Glomerular visceral epithelial cell (primary cell): ENCODE measurements at regions not wholly inside any gene's neighbourhood (a gene's known extent, or its start where the extent isn't known, plus 50 kb on each side); places are given as distances from the start of the nearest gene placed in this dataset.
"Not testable (repeated sequence)": the region's sequence is repeated elsewhere in the genome, so short reads cannot be mapped to it uniquely, and the experiment has no call there.

ENCODE experiments used
- DNase-seq: peaks from one replicate; pipeline ENCODE4 v3.0.0-alpha.2; 2016; ENCODE audit errors: extremely low spot score

DNA sequence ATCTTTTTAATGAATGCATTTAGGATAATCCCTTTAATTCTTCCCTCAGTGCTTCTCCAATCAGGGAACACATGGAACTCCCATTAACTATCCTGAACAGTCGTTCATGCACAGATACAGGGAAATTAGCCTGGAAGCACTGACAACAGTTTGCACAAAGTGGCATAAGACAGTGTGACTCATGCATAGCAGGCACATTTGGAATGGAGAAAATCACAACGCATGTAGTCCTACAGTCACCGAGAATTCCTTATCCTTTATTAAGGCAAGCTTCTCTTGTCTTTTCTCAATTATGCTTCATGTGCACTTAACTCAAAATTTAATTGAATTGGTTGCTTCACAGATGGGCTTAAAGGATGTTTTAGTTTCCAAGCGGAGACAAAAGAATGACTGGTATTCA is 155.0 kb upstream of the CRBN start:
- DNase-seq, result no peak

DNA sequence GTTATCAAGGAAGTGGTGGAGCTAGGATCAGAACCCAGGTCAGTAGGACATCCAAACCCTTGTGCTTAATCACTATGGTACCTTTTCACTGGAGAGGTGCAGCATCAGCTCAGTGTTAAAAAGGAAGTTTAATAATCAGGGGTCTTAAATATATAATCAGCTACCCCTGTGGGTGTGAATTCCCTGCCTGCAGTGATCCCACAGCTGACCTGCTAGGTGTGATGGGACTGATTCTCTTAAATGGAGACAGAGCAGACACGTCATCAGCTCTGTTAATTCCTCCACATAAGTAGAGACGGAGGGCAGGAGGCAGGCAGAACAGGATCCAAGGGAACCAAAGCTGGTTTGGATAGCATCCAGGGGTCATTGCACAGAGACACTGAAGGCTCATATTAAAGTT is 154.1 kb upstream of the CRBN start:
- no peak for DNase-seq

GRCh38 chr3:3316521-3316920 is 137.0 kb upstream of the CRBN start:
- no peak for DNase-seq

- DNase-seq, result no peak
Observed at GRCh38 chr3:3315846-3316245, 136.4 kb upstream of the CRBN start.

DNA sequence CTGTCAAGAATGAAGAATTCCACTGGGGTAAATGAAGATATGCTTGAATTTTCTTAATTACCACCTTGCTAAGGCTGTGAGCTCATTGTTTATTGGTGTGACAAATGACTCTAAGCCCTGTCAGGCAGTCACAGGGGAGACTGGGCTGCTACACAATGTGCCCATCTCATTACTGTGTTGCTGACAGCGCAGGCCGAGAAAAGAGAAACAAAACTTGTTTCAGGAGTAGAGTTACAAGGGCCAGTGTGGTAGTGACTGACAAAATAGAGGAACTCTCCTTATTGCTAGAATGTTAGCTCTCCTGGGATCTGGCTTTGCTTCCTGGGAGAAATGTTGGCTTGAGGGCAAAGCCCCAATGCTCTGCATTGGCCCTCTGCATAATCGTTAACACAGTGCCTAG is 130.4 kb upstream of the CRBN start:
- no peak for DNase-seq

DNA sequence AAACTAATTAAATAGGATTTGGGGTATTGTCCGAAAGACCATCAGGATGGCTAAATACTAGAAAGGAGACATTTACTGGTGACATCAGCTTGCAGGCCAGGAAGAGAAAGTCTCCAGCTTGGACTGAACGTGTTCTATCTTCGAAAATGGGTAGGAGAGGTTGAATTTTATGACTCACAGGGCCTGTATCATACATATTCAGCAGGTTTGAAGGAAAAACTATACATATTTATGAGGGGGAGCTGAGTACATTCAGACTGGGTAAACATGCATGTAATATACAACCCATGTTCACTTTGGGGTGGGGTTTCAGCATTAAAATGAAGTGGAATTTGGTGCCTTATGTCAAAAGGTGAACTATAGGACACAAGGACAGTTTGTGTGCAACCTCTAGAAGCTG is 129.3 kb upstream of the CRBN start:
- no peak for DNase-seq

GRCh38 chr3:3307491-3307890 is 128.0 kb upstream of the CRBN start:
- no peak for DNase-seq

- no peak for DNase-seq
Observed at GRCh38 chr3:3305841-3306240, 126.3 kb upstream of the CRBN start.

GRCh38 chr3:3305084-3305483 is 125.6 kb upstream of the CRBN start:
- no peak for DNase-seq

DNA sequence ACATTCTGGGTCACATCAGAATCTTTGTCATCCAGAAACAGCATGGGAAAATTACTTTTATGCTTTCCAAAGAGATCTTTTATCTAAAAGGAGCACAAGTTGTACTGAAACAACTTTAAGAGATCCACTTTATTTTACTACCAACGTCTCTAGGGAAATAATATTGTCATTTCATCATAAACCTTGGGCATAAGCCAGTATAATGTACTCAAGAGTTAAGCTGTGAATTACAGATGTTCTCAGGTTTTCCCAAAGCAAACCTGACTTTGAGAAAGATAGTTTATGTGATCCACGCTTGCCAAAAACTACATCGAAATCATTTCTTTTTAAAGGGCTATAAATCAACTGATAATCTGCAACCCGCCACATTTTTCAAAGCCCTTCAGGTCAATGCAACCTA is 124.1 kb upstream of the CRBN start:
- DNase-seq, result no peak

GRCh38 chr3:3302964-3303363 is 123.5 kb upstream of the CRBN start:
- DNase-seq, result no peak

DNA sequence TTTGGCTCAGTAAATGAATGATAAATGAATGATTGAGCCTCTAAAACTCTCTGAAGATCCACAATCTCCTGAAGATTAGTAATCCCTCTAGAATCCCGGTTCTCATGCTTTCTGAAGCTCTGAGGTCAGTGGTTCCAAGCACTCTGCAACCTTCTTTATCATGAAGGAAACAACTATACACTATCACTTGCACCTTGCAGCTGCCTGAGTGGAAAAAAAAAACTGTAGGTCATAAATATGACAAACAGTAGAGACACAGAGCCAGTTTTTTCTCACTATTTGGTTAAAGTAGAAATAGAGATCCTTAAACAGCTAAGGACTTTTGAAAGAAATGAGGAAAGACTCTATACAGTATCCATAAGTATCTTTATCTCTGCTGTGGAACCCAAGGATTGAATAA is 122.0 kb upstream of the CRBN start:
- no peak for DNase-seq

DNA sequence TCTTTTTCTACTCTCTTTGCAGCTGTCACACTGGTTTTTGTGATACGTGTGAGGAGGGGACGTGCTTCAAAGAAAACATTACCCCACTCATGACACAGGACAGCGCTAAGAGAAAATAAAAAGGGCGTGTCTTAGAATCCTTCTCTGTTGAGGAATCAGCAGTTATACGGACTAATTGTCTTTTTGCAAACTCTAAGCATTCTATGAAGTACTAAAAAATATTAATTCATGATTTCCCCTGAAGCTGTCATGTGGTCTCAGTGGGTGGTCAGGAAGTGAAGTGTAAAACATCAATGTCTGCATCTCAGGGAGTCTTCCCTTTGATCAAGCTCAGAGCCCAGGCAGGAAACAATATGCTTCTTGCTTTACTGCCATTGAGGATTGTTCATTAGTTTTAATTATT is 117.5 kb upstream of the CRBN start:
- DNase-seq, result no peak

- DNase-seq, result no peak
Observed at GRCh38 chr3:3295586-3295985, 116.1 kb upstream of the CRBN start.

GRCh38 chr3:3291756-3292283 is 112.3 kb upstream of the CRBN start:
- not testable (repeated sequence) for DNase-seq

- DNase-seq, result no peak
Observed at GRCh38 chr3:3288255-3288654, 108.8 kb upstream of the CRBN start.

GRCh38 chr3:3286014-3286413 is 106.5 kb upstream of the CRBN start:
- no peak for DNase-seq

DNA sequence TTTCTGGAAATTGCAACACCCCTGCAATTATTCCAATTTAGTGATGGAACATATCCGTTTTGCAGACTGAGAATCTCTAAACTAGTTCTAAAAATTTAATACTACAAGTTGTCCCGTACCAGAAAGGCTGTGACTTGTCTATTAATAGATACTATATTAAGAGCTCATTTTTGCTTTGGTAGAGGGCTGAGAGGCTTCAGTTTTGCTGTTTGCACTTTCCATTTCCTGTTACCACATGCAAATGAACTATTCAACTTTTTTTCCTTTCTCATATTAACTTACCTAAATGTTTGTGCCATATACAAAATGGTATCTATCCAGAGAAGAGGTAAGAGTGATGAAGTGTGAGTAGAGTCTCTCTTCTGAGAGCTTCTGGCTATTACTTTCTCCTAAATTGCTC is 101.5 kb upstream of the CRBN start:
- DNase-seq, result no peak

GRCh38 chr3:3280396-3280795 is 100.9 kb upstream of the CRBN start:
- DNase-seq, result no peak

DNA sequence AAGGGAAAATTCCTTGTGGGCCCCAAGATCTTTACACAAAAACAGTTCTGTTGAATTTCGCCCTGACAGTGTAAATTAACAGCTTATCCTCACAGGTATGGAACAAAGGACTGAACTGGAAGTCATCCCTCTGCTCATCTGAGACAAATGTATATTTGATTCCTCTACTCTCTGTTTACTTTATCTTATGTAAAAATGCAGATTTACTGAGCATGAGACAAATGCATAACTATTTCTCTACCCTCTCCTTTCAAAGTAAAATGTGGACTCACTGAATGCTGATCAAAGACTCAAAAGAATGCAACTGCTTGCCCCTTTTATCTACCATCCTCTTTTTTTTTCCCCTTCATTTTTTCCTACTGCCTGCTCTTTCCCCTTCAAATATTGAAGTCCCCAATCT is 98.6 kb upstream of the CRBN start:
- DNase-seq, result no peak

- DNase-seq, result no peak
Observed at GRCh38 chr3:3276630-3277029, 97.1 kb upstream of the CRBN start.

- DNase-seq, result no peak
Observed at GRCh38 chr3:3264796-3265195, 85.3 kb upstream of the CRBN start.

DNA sequence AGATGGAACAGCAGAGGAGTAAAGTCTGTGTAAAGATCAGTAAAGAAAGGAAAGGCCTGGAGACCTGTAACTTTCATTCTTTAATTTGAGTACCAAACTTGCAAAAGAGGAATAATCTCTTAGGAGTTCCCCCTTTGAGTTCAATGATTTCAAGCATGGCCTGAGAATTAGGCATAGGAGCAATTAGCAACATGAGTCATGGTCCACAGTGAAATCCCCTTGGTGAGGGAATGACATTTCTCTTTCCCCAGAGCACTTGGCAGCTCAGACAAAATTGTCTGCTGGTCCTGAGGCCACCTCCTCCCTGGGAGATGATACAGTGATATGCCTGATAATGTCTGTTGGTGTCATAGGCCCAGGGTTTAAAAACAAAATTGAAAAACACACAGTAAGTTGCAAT is 81.4 kb upstream of the CRBN start:
- DNase-seq, result no peak

- no peak for DNase-seq
Observed at GRCh38 chr3:3259181-3259580, 79.7 kb upstream of the CRBN start.

GRCh38 chr3:3258281-3258680 is 78.8 kb upstream of the CRBN start:
- no peak for DNase-seq
